Neural progenitor cell (in vitro differentiated cells): ENCODE measurements at regions not wholly inside any gene's neighbourhood (a gene's known extent, or its start where the extent isn't known, plus 50 kb on each side); places are given as distances from the start of the nearest gene placed in this dataset.

Source experiments
- DNase-seq: peaks from one replicate; pipeline ENCODE4 v3.0.0-alpha.2; 2016; ENCODE audit warnings: low spot score
- H2AFZ ChIP-seq: fragments of 200-600 bp; sonication (generic); replicated peaks from 2 replicates; pipeline ENCODE4 v1.6.1; 2016; ENCODE audit warnings: antibody characterized with exemption
- H3F3A ChIP-seq: fragments of 200-600 bp; sonication (generic); 2 replicates; pipeline ENCODE4 v1.6.1; 2016; ENCODE audit warnings: antibody characterized with exemption, low read depth
- H3K27ac ChIP-seq: fragments of 200-600 bp; sonication (generic); 2 replicates; pipeline ENCODE4 v1.5.1; 2016; ENCODE audit warnings: mild to moderate bottlenecking
- H3K27me3 ChIP-seq: fragments of 200-600 bp; sonication (generic); 2 replicates; pipeline ENCODE4 v1.6.1; 2016; ENCODE audit warnings: mild to moderate bottlenecking, moderate library complexity
- H3K36me3 ChIP-seq: fragments of 200-600 bp; sonication (generic); 2 replicates; pipeline ENCODE4 v1.5.1; 2016
- H3K4me1 ChIP-seq: fragments of 200-600 bp; sonication (generic); 2 replicates; pipeline ENCODE4 v1.6.1; 2016; ENCODE audit warnings: mixed run types
- H3K4me2 ChIP-seq: fragments of 200-600 bp; sonication (generic); 2 replicates; pipeline ENCODE4 v1.6.1; 2016
- H3K4me3 ChIP-seq: fragments of 200-600 bp; sonication (generic); 2 replicates; pipeline ENCODE4 v1.5.1; 2016
- H3K79me2 ChIP-seq: fragments of 200-600 bp; sonication (generic); 2 replicates; pipeline ENCODE4 v1.6.1; 2016; ENCODE audit warnings: low read depth
- H3K9ac ChIP-seq: fragments of 200-600 bp; sonication (generic); 2 replicates; pipeline ENCODE4 v1.6.1; 2016
- H3K9me3 ChIP-seq: fragments of 200-600 bp; sonication (generic); 2 replicates; pipeline ENCODE4 v1.5.1; 2016; ENCODE audit warnings: low read depth
- H4K20me1 ChIP-seq: fragments of 200-600 bp; sonication (generic); 2 replicates; pipeline ENCODE4 v1.6.1; 2016; ENCODE audit warnings: low read depth
- H3K27ac Mint-ChIP-seq: 3 replicates; pipeline ENCODE4 v1.8.0; 2021; ENCODE audit warnings: mixed read lengths
- H3K27me3 Mint-ChIP-seq: 2 replicates; pipeline ENCODE4 v1.8.0; 2022; ENCODE audit warnings: low read depth, mild to moderate bottlenecking, inconsistent platforms, moderate library complexity, mixed read lengths; ENCODE audit not compliant: insufficient read depth
- H3K36me3 Mint-ChIP-seq: 3 replicates; pipeline ENCODE4 v1.8.0; 2021; ENCODE audit warnings: mixed read lengths
- H3K4me1 Mint-ChIP-seq: 3 replicates; pipeline ENCODE4 v1.8.0; 2021; ENCODE audit warnings: mixed read lengths
- H3K4me3 Mint-ChIP-seq: 3 replicates; pipeline ENCODE4 v1.8.0; 2021; ENCODE audit warnings: mild to moderate bottlenecking, moderate library complexity, mixed read lengths
- H3K9me3 Mint-ChIP-seq: 3 replicates; pipeline ENCODE4 v1.8.0; 2020; ENCODE audit warnings: mixed read lengths
- EZH2 ChIP-seq: fragments of 200-600 bp; sonication (generic); IDR thresholded peaks from 2 replicates; pipeline ENCODE4 v1.6.1; 2017; ENCODE audit warnings: antibody characterized with exemption, mild to moderate bottlenecking, moderate library complexity
- EZH2phosphoT487 ChIP-seq: fragments of 200-600 bp; sonication (generic); IDR thresholded peaks from 2 replicates; pipeline ENCODE4 v1.6.1; 2017; ENCODE audit warnings: antibody characterized with exemption
- TF ChIP-seq, protein P1 (sequence below): fragments of 200-600 bp; sonication (generic); IDR thresholded peaks from 2 replicates; pipeline ENCODE4 v1.5.1; 2017; ENCODE audit warnings: antibody characterized with exemption, mild to moderate bottlenecking

DNA sequence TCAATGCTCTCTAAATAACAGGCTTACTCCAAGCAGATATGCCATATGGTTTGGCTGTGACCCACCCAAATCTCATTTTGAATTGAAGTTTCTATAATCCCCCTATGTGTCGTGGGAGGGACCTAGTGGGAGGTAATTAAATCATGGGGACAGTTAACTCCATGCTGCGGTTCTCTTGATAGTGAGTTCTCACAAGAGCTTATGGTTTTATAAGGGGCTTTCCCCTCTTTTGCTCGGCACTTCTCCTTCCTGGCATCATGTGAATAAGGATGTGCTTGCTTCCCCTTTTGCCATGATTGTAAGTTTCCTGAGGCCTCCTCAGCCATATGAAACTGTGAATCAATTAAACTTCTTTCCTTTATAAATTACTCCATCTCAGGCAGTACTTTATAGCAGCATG is 302.7 kb upstream of the ZC3H15 start:
- H3K4me1 ChIP-seq: no peaks in the 10 kb centered on the region
- no peak overlapping the region for H3K9ac ChIP-seq
- peaks cover 2% of the 10 kb centered on the region for H3K27me3 Mint-ChIP-seq
- H3K36me3 ChIP-seq: no peaks in the 10 kb centered on the region
- no peaks in the 10 kb centered on the region for H3K27me3 ChIP-seq
- H3K36me3 Mint-ChIP-seq: no peaks in the 10 kb centered on the region
- no peaks in the 10 kb centered on the region for H4K20me1 ChIP-seq
- H3F3A ChIP-seq: no peaks in the 10 kb centered on the region
- no peak overlapping the region for H3K4me3 ChIP-seq
- H3K9me3 Mint-ChIP-seq: peaks cover 2% of the 10 kb centered on the region
- TF ChIP-seq EZH2 (no peak), EZH2phosphoT487 (no peak)
- TF ChIP-seq, protein P1, sequence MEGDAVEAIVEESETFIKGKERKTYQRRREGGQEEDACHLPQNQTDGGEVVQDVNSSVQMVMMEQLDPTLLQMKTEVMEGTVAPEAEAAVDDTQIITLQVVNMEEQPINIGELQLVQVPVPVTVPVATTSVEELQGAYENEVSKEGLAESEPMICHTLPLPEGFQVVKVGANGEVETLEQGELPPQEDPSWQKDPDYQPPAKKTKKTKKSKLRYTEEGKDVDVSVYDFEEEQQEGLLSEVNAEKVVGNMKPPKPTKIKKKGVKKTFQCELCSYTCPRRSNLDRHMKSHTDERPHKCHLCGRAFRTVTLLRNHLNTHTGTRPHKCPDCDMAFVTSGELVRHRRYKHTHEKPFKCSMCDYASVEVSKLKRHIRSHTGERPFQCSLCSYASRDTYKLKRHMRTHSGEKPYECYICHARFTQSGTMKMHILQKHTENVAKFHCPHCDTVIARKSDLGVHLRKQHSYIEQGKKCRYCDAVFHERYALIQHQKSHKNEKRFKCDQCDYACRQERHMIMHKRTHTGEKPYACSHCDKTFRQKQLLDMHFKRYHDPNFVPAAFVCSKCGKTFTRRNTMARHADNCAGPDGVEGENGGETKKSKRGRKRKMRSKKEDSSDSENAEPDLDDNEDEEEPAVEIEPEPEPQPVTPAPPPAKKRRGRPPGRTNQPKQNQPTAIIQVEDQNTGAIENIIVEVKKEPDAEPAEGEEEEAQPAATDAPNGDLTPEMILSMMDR: no peak
- H3K27ac ChIP-seq: no peak overlapping the region
- no peak overlapping the region for H3K4me3 Mint-ChIP-seq
- no peaks in the 10 kb centered on the region for H3K79me2 ChIP-seq
- peaks cover 4% of the 10 kb centered on the region for H3K4me1 Mint-ChIP-seq
- DNase-seq: no peak
- H3K27ac Mint-ChIP-seq: no peak overlapping the region
- H2AFZ ChIP-seq: no peak overlapping the region
- no peak overlapping the region for H3K4me2 ChIP-seq
- H3K9me3 ChIP-seq: no peaks in the 10 kb centered on the region

DNA sequence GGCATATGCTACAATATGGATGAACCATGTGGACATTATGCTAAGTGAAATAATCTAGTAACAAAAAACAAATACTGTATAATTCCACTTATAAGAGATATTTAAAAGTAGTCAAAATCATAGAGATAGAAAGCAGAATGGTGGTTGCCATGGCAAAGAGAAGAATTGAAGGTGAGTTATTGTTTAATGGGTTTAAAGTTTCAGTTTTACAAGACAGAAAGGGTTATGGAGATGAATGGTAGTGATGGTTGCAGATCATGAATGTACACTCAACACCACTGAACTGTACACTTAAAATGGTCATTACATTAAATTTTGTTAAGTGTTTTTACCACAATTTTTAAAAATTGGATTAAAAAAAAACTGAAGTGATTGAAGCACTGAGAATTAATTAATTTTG is 298.2 kb upstream of the ZC3H15 start:
- Histone ChIP-seq H3F3A (no peaks in the 10 kb centered on the region), H2AFZ (no peak overlapping the region), H3K4me1 (no peaks in the 10 kb centered on the region), H4K20me1 (no peaks in the 10 kb centered on the region), H3K4me2 (no peak overlapping the region), H3K27me3 (no peaks in the 10 kb centered on the region), H3K27ac (no peak overlapping the region), H3K36me3 (no peaks in the 10 kb centered on the region), H3K9me3 (no peaks in the 10 kb centered on the region), H3K9ac (no peak overlapping the region), H3K4me3 (no peak overlapping the region), H3K79me2 (no peaks in the 10 kb centered on the region)
- no peak for TF ChIP-seq EZH2phosphoT487
- TF ChIP-seq, protein P1: no peak
- TF ChIP-seq EZH2: no peak
- no peaks in the 10 kb centered on the region for H3K36me3 Mint-ChIP-seq
- no peak overlapping the region for H3K27ac Mint-ChIP-seq
- peaks cover 4% of the 10 kb centered on the region for H3K4me1 Mint-ChIP-seq
- DNase-seq: no peak
- H3K9me3 Mint-ChIP-seq: peaks cover 2% of the 10 kb centered on the region
- H3K27me3 Mint-ChIP-seq: peaks cover 2% of the 10 kb centered on the region
- H3K4me3 Mint-ChIP-seq: no peak overlapping the region

DNA sequence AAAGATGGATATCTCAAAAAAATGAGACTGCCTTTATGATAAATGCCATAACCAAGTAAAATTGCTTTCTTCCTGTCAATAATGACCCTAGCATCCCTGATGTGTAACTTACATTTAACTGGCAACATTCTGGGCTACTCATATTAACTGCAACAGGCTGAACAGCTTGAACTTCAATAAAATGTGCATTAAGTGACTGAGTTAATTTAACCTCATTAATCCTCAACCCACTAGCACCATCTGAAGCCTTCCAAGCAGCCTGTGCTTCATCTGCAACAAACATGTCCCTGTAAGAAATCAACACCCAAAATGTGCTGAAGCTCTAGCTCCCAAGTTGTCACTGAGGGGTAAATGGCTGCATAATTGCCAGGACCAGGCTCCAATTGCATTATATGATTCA is 296.2 kb upstream of the ZC3H15 start:
- Histone ChIP-seq H3F3A (no peaks in the 10 kb centered on the region), H3K9ac (no peak overlapping the region), H4K20me1 (no peaks in the 10 kb centered on the region), H3K27ac (no peak overlapping the region), H3K79me2 (no peaks in the 10 kb centered on the region), H3K4me1 (no peaks in the 10 kb centered on the region), H3K36me3 (no peaks in the 10 kb centered on the region), H3K4me3 (no peak overlapping the region), H2AFZ (no peak overlapping the region), H3K4me2 (no peak overlapping the region), H3K27me3 (no peaks in the 10 kb centered on the region), H3K9me3 (no peaks in the 10 kb centered on the region)
- H3K4me1 Mint-ChIP-seq: no peaks in the 10 kb centered on the region
- no peak overlapping the region for H3K4me3 Mint-ChIP-seq
- H3K27ac Mint-ChIP-seq: no peak overlapping the region
- H3K27me3 Mint-ChIP-seq: no peaks in the 10 kb centered on the region
- TF ChIP-seq, protein P1: no peak
- no peak for TF ChIP-seq EZH2
- no peak for TF ChIP-seq EZH2phosphoT487
- peaks cover 2% of the 10 kb centered on the region for H3K9me3 Mint-ChIP-seq
- no peaks in the 10 kb centered on the region for H3K36me3 Mint-ChIP-seq
- no peak for DNase-seq

DNA sequence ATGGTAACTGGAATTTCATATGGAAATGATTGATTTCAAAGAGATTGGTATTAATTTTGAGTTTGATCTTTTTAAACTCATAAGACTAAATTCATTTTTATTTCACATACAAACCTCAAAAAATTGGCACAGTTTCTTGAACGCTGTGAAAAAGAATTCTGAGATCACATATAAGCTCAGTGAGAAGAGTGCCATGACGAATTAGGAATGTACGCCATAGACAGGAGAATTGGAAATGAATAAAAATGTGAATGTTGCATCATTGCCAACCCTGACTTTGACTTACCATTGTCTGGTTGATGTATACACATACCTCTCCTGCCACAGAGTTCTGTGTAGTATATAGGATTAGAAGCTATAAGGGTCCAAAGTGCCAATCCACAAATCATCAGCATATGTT is 290.4 kb upstream of the ZC3H15 start:
- Histone ChIP-seq H3K4me2 (no peak overlapping the region), H3K9me3 (no peaks in the 10 kb centered on the region), H3K79me2 (no peaks in the 10 kb centered on the region), H3K27ac (no peak overlapping the region), H3K27me3 (no peaks in the 10 kb centered on the region), H2AFZ (no peak overlapping the region), H3K9ac (no peak overlapping the region), H3K4me1 (no peaks in the 10 kb centered on the region), H3F3A (no peaks in the 10 kb centered on the region), H3K36me3 (no peaks in the 10 kb centered on the region), H3K4me3 (no peak overlapping the region), H4K20me1 (no peaks in the 10 kb centered on the region)
- Mint-ChIP-seq H3K4me3 (no peak overlapping the region), H3K36me3 (no peaks in the 10 kb centered on the region), H3K9me3 (no peaks in the 10 kb centered on the region), H3K27ac (no peak overlapping the region), H3K27me3 (no peaks in the 10 kb centered on the region), H3K4me1 (no peaks in the 10 kb centered on the region)
- DNase-seq: no peak
- TF ChIP-seq EZH2 (no peak), EZH2phosphoT487 (no peak)
- TF ChIP-seq, protein P1: no peak
